ENCODE measurements at regions not wholly inside any gene's neighbourhood (a gene's known extent, or its start where the extent isn't known, plus 50 kb on each side); places are given as distances from the start of the nearest gene placed in this dataset.
"Not testable (repeated sequence)": the region's sequence is repeated elsewhere in the genome, so short reads cannot be mapped to it uniquely, and the experiment has no call there.

DNA sequence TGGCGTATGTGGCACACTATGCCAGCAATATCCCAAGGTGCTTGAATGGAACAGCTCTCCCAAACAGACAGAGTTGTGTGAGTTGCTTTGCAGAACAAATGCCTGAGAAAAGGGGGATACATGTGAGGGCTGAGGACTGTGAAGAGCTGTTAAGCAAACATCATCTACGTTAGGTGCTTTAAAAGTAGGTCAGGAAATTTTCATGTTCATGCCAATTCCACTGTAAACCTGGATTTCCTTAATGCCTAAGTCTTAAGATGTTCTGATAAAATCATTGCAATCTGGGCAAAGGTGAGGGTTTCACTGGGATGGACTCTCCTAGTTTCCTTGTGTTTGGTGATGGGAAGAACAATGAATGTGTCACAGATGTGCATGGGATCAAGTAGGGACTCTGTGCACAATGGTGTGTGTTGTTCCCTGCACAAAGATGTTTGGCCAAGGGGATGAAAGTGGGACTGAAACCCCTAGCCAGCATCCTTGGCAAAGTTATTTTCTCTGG, 227.9 kb downstream of the KTN1 start:
- no peak for DNase-seq

- no peak for DNase-seq
These were observed 233.6 kb downstream of the KTN1 start for GRCh38 chr14:55813630-55814029.

DNA sequence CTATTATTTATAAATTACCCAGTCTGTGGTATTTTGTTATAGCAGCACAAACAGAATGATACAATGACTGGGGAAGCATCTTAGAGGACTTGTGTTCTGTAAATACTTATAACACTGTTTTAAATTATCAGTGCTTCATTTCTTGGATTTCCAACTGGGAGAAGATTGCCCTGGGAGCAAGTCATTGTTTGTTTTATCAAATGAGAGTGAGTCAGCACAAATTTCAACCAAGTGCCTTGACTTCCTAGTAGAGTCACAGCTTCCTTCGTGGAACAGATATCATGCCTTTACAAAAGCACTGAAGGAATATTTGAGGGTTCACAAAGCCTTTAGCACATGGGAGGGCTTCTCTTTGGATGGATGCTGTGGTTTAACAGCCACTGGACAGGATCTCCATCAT, 234.1 kb downstream of the KTN1 start:
- no peak for DNase-seq

- DNase-seq, result no peak
These were observed 234.9 kb downstream of the KTN1 start for GRCh38 chr14:55814873-55815272.

DNA sequence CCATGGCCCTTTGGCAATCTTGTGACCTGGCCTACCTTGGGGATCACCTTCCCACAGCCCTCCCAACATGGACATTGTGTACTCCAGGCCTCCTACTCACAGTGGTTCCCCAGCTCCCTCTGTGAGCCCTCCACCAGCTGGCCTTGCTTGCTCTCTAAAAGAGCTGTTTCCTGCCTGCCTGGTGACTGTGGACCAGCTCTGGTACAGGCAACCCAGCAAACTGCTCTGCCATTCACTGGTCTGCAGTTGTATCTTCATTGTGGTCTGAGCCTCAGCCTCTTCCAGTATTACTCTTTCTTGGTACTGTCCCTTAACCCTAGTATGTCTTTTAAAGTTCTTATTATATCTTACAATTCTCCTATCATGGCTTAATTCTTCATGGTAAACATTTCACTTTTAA, 236.2 kb downstream of the KTN1 start:
- no peak for DNase-seq

DNA sequence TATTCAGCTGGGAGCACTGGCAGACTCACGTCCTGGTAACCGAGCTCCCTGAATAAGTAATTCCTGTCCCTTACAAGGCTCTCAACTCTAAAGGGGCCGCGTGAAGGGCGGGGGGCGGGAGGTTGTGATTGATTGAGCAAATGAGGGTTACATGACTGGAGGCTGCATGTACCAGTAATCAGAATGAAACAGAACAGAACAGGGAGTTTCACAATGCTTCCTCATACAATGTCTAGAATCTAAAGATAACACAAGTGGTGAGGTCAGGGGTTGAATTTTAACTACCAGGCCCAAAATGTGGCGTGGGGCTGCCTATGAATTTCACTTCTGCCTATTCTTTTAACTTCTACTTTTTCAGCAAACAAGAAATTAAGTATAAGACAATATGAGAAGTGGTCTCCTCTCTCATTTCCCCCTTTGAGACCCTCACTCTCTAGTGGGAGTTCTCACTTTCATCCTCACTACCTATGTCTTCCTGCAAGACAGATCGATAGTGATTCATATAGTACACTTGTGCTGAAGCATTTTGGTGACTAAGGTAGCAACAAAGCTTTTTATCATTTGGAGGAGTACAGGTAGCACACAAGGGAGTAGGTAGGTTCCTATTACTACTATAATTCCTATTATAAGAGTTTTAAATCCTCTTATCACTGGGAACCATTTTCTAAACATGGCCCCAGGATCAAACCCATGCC, 239.8 kb downstream of the KTN1 start:
- DNase-seq, result no peak

- DNase-seq, result no peak
These were observed 242.9 kb downstream of the KTN1 start for GRCh38 chr14:55822906-55823305.

GRCh38 chr14:55832122-55832911, 252.3 kb downstream of the KTN1 start:
- no peak for DNase-seq

GRCh38 chr14:55832974-55833373, 253.0 kb downstream of the KTN1 start:
- no peak for DNase-seq

- no peak for DNase-seq
These were observed 254.4 kb downstream of the KTN1 start for GRCh38 chr14:55834390-55834789.

DNA sequence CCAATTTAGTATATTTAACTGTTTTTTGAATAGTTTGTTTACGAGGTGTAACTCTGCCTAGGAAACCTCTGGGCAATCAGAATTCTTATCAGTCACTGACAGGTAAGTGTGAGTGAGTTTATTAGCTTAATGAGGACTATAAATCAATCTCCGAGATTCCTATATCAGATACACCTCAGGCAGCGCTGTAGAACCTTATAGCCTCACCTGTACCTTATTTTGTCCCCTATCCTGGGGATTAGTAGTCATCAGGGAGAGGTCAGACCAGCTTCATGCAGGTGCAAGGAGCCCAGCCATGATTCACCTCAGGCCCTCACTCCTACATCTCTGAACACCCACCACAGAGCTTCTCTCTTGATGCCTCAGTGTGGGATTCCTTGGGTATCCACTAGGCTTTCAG, 256.0 kb downstream of the KTN1 start:
- DNase-seq, result no peak

- no peak for DNase-seq
These were observed 257.5 kb downstream of the KTN1 start for GRCh38 chr14:55837467-55837866.

- no peak for DNase-seq
These were observed 258.6 kb downstream of the KTN1 start for GRCh38 chr14:55838529-55839052.

- not testable (repeated sequence) for DNase-seq
These were observed 259.4 kb downstream of the KTN1 start for GRCh38 chr14:55839301-55839947.

DNA sequence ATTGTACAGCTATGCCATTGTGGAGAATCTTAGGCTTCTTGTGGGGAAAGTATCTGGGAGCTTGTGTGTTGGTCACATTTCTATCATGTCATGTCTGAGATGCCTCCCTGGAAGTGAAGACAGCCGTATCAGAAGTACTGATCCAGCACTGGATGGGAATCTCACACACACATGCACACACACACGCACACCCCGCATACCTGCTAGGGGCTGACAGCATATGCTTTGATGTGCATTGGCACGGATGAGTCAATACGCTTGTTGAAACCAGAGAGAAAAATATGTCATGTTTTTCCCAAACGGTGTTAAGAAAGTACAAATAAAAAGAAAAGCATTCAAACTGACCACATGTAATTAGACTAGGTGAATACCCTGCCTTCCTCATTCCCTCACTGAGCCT, 260.8 kb downstream of the KTN1 start:
- DNase-seq, result no peak

DNA sequence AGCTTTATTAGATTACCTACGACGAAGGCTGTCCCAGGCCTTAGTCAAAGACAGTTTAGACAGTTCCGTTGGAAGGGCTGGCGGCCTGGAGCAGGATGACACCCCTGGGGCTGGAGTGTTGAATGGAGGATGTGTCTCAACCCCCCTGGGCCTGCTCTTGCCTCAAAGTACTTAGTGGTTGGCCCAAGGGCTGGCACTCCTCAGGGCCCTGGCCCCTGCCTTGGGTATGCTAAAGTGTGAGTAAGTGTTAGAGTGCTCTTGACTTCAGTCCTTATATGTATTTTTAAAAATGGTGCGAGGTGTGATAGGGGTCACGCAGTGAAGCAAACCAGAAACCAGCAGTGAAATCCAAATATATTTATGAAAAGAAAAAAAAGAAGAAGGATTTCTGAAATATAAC, 261.6 kb downstream of the KTN1 start:
- DNase-seq, result no peak

- DNase-seq, result no peak
These were observed 263.9 kb downstream of the KTN1 start for GRCh38 chr14:55843718-55844403.

- DNase-seq, result no peak
These were observed 266.2 kb downstream of the KTN1 start for GRCh38 chr14:55845963-55846825.

DNA sequence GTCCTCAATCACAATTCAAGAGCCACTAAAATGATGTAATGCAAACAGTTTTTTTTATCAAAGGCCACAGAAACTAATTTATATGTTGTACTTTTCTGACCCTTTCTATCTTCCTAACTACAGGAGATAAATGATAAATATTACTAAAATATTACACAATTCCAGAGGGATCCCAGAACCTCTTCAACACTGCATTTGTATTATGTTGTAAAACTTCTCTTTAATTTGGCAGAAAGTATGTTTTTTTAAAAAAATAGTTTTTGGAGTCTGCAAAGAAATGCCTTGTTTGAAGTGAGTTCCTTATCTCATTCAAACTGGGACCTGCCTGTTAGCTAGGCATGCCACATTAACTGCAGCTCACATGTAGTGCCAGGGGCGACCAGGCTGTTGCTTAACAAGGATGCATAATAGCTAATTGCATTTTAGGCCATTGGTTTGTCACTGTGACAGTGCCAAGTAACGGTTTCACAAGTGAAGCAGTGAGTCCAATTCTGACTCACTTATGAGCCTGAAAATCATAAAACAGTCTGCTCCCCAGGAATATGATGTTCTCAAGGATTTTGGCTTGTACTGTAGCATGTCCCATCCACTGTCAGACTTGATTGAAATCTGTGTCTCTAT, 266.9 kb downstream of the KTN1 start:
- DNase-seq, result no peak

DNA sequence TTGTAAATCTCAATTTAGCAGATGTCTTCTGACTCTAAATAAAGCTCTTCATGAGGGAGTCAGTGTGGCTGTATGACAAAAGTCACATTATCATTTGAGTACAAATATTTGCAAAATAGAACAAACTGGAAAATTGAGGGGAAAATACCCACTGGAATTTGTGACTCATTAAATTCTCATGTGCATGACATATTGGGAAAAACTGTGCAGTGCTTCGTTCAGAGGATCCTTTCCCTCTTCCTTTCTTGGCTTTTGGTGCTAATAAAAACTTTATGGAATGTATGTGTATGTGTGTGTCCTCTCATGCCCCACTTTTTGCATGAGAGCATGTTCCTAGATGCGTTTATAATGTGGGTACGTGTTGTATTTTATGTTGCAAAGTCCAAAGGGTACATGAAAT, 267.8 kb downstream of the KTN1 start:
- DNase-seq, result no peak

DNA sequence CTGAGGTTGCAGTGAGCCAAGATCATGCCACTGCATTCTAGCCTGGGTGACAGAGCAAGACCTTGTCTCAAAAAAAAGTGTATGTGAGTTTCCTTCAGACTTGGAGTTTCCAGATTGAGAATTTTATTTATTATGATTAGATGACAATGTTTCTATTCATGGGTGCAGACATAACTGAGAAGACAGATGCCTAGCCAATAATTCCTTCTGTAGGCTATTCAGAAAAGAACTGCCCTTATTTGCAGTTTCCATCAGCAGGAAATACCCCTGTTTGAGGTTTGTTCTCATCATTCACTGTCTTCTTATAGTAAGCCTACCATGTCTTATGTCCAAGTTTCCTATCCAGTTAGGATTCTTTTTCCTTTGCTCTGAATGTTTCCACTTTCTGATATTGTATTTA, 269.0 kb downstream of the KTN1 start:
- no peak for DNase-seq

DNA sequence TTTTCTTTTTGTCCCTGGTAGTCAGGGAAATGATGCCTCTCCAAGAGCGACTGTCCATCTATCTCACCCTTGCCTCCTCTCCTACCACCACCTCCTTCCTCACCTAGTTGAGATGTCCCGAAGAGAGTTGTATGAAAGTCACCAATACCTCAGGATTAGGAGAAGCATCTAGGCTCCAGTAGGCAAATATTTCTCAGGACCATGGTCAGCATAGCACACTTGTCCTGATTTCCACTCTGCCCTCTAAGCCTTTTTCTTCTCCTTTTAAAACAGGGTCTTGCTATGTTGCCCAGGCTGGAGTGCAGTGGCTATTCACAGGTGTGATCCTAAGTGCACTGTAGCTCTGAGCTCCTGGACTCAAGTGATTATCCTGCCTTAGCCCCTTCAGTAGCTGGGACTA, 268.4 kb upstream of the PELI2 start:
- no peak for DNase-seq

All from left hindlimb (tissue), 1 donor.